ENCODE measurements at regions not wholly inside any gene's neighbourhood (a gene's known extent, or its start where the extent isn't known, plus 50 kb on each side); places are given as distances from the start of the nearest gene placed in this dataset.

DNA sequence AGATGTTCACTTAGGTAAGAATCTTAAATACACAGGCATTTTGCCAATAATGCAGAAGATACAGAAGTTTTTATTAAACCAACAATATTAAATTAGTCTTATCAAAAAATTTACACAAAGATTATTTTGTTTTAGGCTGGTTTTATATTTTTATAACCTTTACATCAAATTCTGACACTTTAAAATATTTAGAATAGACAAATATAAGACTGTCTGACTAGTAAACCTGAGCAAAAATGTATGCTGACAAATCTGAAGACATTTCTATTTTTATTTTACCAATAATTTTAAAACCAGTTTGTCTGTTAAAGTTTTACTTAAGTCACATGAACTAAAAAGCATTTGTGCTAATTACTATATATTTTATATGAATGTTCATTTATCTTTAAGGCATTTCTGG is 72.1 kb upstream of the ZNF236 start:
- CTCF ChIA-PET: no interaction called here
- Histone ChIP-seq H4K20me1 (ENCODE audit: low read length) (no peaks in the 10 kb centered on the region), H3K4me1 (ENCODE audit: insufficient read depth, low read length) (no peaks in the 10 kb centered on the region), H2AFZ (ENCODE audit: low read length) (no peak overlapping the region), H3K27ac (ENCODE audit: low read length) (no peak overlapping the region), H3K9ac (ENCODE audit: low read length) (no peak overlapping the region), H3F3A (ENCODE audit: low read length, unreplicated experiment) (no peaks in the 10 kb centered on the region), H3K79me2 (ENCODE audit: low read length) (no peaks in the 10 kb centered on the region), H3K4me3 (ENCODE audit: low read length) (no peak overlapping the region), H3K9me3 (ENCODE audit: low read length) (peaks cover 11% of the 10 kb centered on the region), H3K4me2 (ENCODE audit: low read length) (no peak overlapping the region), H3K27me3 (ENCODE audit: low read length) (0 out of 2 replicates have a peak, but pooled peaks cover 6% of the 10 kb centered on the region), H3K9me2 (replicated peaks; ENCODE audit: low read length) (no peaks in the 10 kb centered on the region), H3K36me3 (ENCODE audit: low read depth, low read length) (no peaks in the 10 kb centered on the region)
- ATAC-seq (no peak), DNase-seq (no peak)
- POLR2A ChIA-PET (ENCODE audit: unreplicated experiment): no interaction called here
- intact Hi-C loops (cut with micrococcal nuclease): no loop called here
- no TSS peak for BruUV-seq (replicated peaks)
- TF ChIP-seq, protein P1, sequence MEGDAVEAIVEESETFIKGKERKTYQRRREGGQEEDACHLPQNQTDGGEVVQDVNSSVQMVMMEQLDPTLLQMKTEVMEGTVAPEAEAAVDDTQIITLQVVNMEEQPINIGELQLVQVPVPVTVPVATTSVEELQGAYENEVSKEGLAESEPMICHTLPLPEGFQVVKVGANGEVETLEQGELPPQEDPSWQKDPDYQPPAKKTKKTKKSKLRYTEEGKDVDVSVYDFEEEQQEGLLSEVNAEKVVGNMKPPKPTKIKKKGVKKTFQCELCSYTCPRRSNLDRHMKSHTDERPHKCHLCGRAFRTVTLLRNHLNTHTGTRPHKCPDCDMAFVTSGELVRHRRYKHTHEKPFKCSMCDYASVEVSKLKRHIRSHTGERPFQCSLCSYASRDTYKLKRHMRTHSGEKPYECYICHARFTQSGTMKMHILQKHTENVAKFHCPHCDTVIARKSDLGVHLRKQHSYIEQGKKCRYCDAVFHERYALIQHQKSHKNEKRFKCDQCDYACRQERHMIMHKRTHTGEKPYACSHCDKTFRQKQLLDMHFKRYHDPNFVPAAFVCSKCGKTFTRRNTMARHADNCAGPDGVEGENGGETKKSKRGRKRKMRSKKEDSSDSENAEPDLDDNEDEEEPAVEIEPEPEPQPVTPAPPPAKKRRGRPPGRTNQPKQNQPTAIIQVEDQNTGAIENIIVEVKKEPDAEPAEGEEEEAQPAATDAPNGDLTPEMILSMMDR (conservative IDR thresholded peaks at IDR 0.05; ENCODE audit: low read depth, low read length): no peak
- TF ChIP-seq EZH2phosphoT487 (IDR thresholded peaks at IDR 0.05; ENCODE audit: borderline replicate concordance, low read length): no peak
- no peak for TF ChIP-seq EZH2 (IDR thresholded peaks at IDR 0.05; ENCODE audit: low read length, unreplicated experiment)

DNA sequence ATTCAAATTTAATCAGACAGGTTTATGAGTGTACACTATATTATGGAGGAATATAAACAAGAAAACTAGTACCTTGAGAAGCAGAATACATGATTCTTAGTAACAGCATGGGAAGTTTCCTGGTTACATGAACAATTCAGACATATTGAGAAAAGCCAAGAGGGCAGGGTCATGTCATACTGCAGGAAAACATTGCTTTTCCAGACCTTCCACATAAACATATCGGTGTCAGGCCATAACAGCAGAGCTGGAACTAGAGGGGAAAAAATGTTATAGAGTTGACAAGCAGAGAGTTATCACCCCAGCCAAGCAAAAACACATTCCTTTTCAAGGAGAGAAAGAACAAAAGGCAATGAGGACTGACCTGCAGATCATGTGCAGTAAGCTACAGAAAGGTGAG is 74.7 kb upstream of the ZNF236 start:
- no peaks in the 10 kb centered on the region for H3F3A ChIP-seq (ENCODE audit: low read length, unreplicated experiment)
- intact Hi-C loops (cut with micrococcal nuclease): no loop called here
- H3K27ac ChIP-seq (ENCODE audit: low read length): no peak overlapping the region
- no peak overlapping the region for H2AFZ ChIP-seq (ENCODE audit: low read length)
- ChIA-PET POLR2A (ENCODE audit: unreplicated experiment) (no interaction called here), CTCF (no interaction called here)
- TF ChIP-seq, protein P1 (conservative IDR thresholded peaks at IDR 0.05; ENCODE audit: low read depth, low read length): no peak
- TF ChIP-seq EZH2phosphoT487 (IDR thresholded peaks at IDR 0.05; ENCODE audit: borderline replicate concordance, low read length): no peak
- no peak for TF ChIP-seq EZH2 (IDR thresholded peaks at IDR 0.05; ENCODE audit: low read length, unreplicated experiment)
- H3K9me3 ChIP-seq (ENCODE audit: low read length): peaks cover 11% of the 10 kb centered on the region
- no peaks in the 10 kb centered on the region for H3K9me2 ChIP-seq (replicated peaks; ENCODE audit: low read length)
- no peaks in the 10 kb centered on the region for H3K36me3 ChIP-seq (ENCODE audit: low read depth, low read length)
- no peaks in the 10 kb centered on the region for H3K4me1 ChIP-seq (ENCODE audit: insufficient read depth, low read length)
- H3K27me3 ChIP-seq (ENCODE audit: low read length): peaks cover 10% of the 10 kb centered on the region
- no peaks in the 10 kb centered on the region for H4K20me1 ChIP-seq (ENCODE audit: low read length)
- no peaks in the 10 kb centered on the region for H3K79me2 ChIP-seq (ENCODE audit: low read length)
- no TSS peak for BruUV-seq (replicated peaks)
- no peak for DNase-seq
- no peak for ATAC-seq
- H3K9ac ChIP-seq (ENCODE audit: low read length): no peak overlapping the region
- H3K4me3 ChIP-seq (ENCODE audit: low read length): no peak overlapping the region
- H3K4me2 ChIP-seq (ENCODE audit: low read length): no peak overlapping the region

- TF ChIP-seq EZH2phosphoT487 (IDR thresholded peaks at IDR 0.05; ENCODE audit: borderline replicate concordance, low read length): no peak
- TF ChIP-seq, protein P1 (conservative IDR thresholded peaks at IDR 0.05; ENCODE audit: low read depth, low read length): no peak
- TF ChIP-seq EZH2 (IDR thresholded peaks at IDR 0.05; ENCODE audit: low read length, unreplicated experiment): no peak
- H3K9ac ChIP-seq (ENCODE audit: low read length): no peak overlapping the region
- H3K4me1 ChIP-seq (ENCODE audit: insufficient read depth, low read length): peaks cover 10% of the 10 kb centered on the region
- DNase-seq: no peak
- no peaks in the 10 kb centered on the region for H4K20me1 ChIP-seq (ENCODE audit: low read length)
- H3K4me2 ChIP-seq (ENCODE audit: low read length): no peak overlapping the region
- BruUV-seq (replicated peaks): no TSS peak
- H3K27ac ChIP-seq (ENCODE audit: low read length): no peak overlapping the region
- H3K4me3 ChIP-seq (ENCODE audit: low read length): no peak overlapping the region
- no peak for ATAC-seq
- H3K9me2 ChIP-seq (replicated peaks; ENCODE audit: low read length): no peaks in the 10 kb centered on the region
- H3F3A ChIP-seq (ENCODE audit: low read length, unreplicated experiment): no peaks in the 10 kb centered on the region
- POLR2A ChIA-PET (ENCODE audit: unreplicated experiment): no interaction called here
- CTCF ChIA-PET: no interaction called here
- no peak overlapping the region for H2AFZ ChIP-seq (ENCODE audit: low read length)
- H3K27me3 ChIP-seq (ENCODE audit: low read length): peaks cover 13% of the 10 kb centered on the region
- no peaks in the 10 kb centered on the region for H3K36me3 ChIP-seq (ENCODE audit: low read depth, low read length)
- intact Hi-C loops (cut with micrococcal nuclease): no loop called here
- H3K9me3 ChIP-seq (ENCODE audit: low read length): no peaks in the 10 kb centered on the region
- H3K79me2 ChIP-seq (ENCODE audit: low read length): no peaks in the 10 kb centered on the region
These were observed 81.0 kb upstream of the ZNF236 start for GRCh38 chr18:76741346-76741745.
